ENCODE measurements at regions not wholly inside any gene's neighbourhood (a gene's known extent, or its start where the extent isn't known, plus 50 kb on each side); places are given as distances from the start of the nearest gene placed in this dataset.
A peak's percentile ranks its signal among the peaks of the same experiment; 100 is the strongest.
"Not testable (repeated sequence)": the region's sequence is repeated elsewhere in the genome, so short reads cannot be mapped to it uniquely, and the experiment has no call there.

DNA sequence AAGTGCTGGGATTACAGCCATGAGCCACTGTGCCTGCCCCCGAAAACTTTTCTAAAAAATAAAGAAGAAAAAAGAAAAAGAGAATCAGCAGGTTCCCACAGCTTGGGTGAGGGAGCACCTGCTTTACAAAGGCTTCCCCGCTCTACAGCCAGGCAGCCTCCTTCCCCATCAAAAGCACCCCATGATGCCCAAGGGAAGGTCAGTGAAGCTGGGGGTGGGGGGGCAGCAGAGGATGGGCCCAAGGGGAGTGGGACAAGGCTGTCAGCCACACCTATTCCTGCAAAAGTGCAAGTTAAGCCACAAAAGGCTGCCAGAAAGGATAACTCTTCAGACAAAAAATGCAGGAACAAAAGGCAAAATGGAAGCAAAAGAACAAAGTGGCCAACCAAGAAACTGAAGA lies 72.5 kb downstream of the FAM50B start:
- no peak for DNase-seq

DNA sequence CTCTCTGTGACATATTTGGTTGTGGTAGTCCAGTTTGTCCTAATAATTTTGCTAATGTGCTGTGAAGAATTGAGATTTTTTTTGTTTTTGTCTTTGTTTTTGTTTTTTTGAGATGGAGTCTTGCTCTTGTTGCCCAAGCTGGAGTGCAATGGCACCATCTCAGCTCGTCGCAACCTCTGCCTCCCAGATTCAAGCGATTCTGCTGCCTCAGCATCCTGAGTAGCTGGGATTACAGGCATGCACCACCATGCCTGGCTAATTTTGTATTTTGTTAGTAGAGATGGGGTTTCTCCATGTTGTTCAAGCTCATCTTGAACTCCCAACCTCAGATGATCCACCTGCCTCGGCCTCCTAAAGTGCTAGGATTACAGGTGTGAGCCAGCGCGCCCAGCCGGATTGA lies 73.4 kb downstream of the FAM50B start:
- DNase-seq: not testable (repeated sequence)

GRCh38 chr6:3925223-3926149 lies 76.3 kb downstream of the FAM50B start:
- DNase-seq: not testable (repeated sequence)

GRCh38 chr6:3926150-3926482 lies 76.9 kb downstream of the FAM50B start:
- no peak for DNase-seq

- no peak for DNase-seq
These were observed 78.9 kb downstream of the FAM50B start for GRCh38 chr6:3928111-3928510.

- DNase-seq: no peak
These were observed 80.2 kb downstream of the FAM50B start for GRCh38 chr6:3929281-3929798.

GRCh38 chr6:3937438-3937837 lies 88.3 kb downstream of the FAM50B start:
- DNase-seq: no peak

GRCh38 chr6:3938715-3939367 lies 89.7 kb downstream of the FAM50B start:
- no peak for DNase-seq

DNA sequence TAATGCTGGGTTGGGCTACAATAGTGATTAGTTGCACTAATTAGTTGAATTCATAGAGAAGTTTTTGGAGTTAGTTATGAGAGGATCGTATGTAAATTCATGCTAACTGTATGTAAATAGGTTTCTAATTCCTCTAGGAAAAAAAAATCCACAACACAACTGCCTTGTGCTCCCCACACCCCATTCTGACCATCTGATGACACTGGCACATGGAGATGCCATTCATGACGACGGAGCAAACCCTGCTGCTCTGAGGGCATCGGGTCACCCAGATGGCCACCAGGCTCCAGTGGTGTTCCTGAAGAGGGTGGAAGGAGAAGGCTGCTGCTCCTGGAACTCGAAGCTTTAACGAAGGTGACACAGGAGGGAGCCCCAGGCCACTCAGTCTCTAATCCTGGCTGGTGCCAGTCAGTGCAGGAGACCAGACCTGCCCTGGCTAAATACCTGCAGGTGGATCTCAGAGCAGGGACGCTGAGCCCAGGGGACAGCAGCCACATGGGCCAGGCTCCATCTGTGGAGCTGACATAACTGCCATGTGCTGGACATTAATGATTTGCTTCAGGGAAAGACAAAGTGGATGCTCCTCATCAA lies 90.3 kb downstream of the FAM50B start:
- no peak for DNase-seq

- DNase-seq: no peak
These were observed 90.8 kb downstream of the FAM50B start for GRCh38 chr6:3939964-3940363.

GRCh38 chr6:3940703-3941102 lies 91.5 kb downstream of the FAM50B start:
- DNase-seq: peak; percentile 63 to 79

GRCh38 chr6:3943331-3943765 lies 94.2 kb downstream of the FAM50B start:
- no peak for DNase-seq

DNA sequence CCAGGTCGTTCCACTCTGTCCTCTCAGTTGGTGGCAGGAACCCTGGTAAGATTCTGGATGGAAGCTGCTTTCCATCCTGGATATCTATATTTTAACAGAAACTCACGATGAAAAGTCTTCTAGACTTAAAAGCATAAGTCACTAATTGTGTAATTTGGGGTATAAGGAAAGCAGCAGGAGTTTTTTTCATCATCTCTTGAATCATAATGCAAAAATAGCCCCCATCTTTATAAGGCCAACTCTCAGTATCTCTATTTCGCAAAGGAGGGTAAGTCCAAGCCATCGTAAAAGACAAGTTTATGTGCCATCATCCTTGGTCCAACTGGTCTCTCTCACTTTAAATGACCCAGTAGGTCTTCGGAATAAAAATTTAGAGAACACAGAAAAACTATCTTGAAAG lies 95.1 kb downstream of the FAM50B start:
- no peak for DNase-seq

- no peak for DNase-seq
These were observed 97.6 kb downstream of the FAM50B start for GRCh38 chr6:3946778-3947177.

GRCh38 chr6:3948866-3949265 lies 99.7 kb downstream of the FAM50B start:
- DNase-seq: no peak

DNA sequence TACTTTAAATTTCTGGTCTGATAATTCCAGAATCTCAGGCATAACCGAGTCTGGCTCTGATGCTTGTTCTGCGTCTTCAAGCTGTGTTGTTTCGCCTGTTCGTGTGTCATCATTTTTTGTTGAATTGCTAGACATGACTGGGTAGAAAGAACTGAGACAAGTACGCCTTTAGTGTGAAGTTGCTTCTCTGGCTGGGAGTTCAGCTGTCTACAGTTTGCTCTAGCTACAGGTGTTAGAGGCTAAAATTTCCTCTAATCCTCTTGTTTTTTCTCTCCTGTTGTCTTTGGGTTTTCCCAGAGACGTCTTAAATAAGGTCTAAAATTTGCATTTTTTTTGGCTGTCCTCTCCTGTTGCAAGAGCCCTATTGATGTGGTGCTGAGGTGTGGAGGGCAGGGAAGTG lies 100.3 kb downstream of the FAM50B start:
- DNase-seq: no peak

DNA sequence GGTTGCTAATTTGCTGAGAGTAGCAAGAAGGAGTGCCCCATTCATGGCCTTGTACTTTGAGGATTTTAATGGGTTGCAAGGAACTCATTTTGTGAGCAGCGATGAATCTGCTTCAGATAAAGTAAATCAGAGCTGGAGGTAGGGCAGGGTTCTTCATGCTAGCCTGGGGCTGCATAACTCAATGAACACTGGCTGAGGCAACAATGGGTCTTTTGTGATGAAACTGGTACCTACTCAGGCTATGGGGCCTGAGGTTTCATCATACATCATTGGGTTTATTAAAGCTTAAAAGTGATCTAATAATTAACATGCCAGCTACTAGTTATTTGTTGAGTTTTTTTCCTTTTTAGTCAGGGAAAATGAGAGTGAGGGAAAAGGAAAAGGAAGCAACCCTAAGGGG lies 106.9 kb downstream of the FAM50B start:
- no peak for DNase-seq

DNA sequence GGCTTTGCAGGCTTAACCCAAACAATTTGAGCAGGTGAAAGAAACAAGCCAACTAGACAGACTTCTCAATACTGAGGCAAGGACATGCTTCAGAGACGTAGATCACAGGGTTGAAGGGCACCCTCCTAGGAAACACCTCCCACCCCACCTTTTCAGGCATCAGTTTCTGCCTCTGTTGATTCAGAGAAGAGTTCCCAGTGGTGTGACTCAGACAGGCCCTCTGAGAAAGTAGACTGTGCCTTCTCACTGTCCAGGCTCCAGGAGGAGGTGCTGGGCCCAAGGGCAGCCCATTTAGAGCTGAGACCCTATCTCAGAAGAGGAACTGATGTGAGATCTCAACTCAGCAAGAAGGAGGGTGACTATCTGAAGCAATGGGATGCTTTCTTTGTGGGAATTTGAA lies 108.1 kb downstream of the FAM50B start:
- no peak for DNase-seq

- DNase-seq: no peak
These were observed 109.1 kb downstream of the FAM50B start for GRCh38 chr6:3958255-3958654.

DNA sequence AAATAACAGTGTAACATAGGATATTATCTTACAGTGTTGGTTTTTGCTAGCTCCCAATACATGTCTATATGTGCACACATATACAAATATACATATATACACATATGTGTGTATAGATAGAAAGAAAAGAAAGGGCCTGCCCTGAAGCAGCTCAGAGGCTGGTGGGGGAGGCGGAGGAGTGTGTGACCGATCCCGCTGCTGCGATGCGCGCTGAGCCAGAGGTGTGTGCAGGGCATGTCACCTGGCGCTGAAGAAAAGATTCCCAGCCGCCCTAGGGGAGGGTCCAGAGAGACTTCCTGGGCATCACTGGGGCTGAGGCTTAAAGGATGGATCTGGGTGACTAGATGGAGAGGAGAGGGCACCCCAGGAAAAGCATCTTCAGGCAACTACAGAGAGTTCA lies 110.2 kb downstream of the FAM50B start:
- DNase-seq: no peak

GRCh38 chr6:3960754-3961361 lies 111.7 kb downstream of the FAM50B start:
- no peak for DNase-seq

DNA sequence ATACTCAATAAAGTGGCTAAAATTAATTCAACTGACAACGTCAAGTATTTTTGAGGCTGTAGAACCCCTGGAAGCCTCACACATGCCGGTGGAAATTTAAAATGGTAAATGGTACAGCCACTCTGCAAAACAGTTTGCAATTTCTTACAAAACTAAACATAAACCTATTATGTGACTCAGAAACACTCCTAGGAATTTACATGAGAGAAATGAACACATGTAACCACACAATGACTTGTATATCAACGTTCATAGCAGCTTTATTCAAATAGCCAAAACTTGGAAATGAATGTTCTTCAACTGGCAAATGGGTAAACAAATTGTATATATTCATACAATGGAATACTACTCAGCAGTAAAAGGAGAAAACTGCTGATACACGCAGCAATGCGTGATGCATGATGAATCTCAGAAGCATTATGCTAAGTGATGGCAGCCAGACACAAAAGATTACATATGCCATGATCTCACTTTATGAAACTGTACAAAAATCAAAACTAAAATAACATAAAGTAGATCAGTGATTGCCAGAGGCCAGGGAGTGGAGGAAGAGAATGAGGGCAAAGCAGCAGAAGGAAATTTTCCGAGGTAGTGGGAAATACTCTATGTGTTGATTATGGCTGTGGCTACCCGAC lies 112.5 kb downstream of the FAM50B start:
- DNase-seq: no peak

Measured in hippocampal formation (tissue), 2 donors.